ENCODE measurements at regions not wholly inside any gene's neighbourhood (a gene's known extent, or its start where the extent isn't known, plus 50 kb on each side); places are given as distances from the start of the nearest gene placed in this dataset.

- H3K4me3 ChIP-seq (ENCODE audit: low read depth, low read length): no peak overlapping the region
- TF ChIP-seq CTCF (IDR thresholded peaks at IDR 0.05; ENCODE audit: low read depth, low read length): no peak
Measured at GRCh38 chr2:60175290-60175689, 378.2 kb downstream of the BCL11A start.

GRCh38 chr2:60174146-60174545, 379.3 kb downstream of the BCL11A start:
- no peak for TF ChIP-seq CTCF (IDR thresholded peaks at IDR 0.05; ENCODE audit: low read depth, low read length)
- H3K4me3 ChIP-seq (ENCODE audit: low read depth, low read length): no peak overlapping the region

- H3K4me3 ChIP-seq (ENCODE audit: low read depth, low read length): no peak overlapping the region
- no peak for TF ChIP-seq CTCF (IDR thresholded peaks at IDR 0.05; ENCODE audit: low read depth, low read length)
Measured at GRCh38 chr2:60172801-60173200, 380.7 kb downstream of the BCL11A start.

- no peak for TF ChIP-seq CTCF (IDR thresholded peaks at IDR 0.05; ENCODE audit: low read depth, low read length)
- H3K4me3 ChIP-seq (ENCODE audit: low read depth, low read length): no peak overlapping the region
Measured at GRCh38 chr2:60170272-60170671, 383.2 kb downstream of the BCL11A start.

- TF ChIP-seq CTCF (IDR thresholded peaks at IDR 0.05; ENCODE audit: low read depth, low read length): no peak
- H3K4me3 ChIP-seq (ENCODE audit: low read depth, low read length): no peak overlapping the region
Measured at GRCh38 chr2:60168247-60168646, 385.2 kb downstream of the BCL11A start.

- no peak overlapping the region for H3K4me3 ChIP-seq (ENCODE audit: low read depth, low read length)
- TF ChIP-seq CTCF (IDR thresholded peaks at IDR 0.05; ENCODE audit: low read depth, low read length): no peak
Measured at GRCh38 chr2:60167089-60167488, 386.4 kb downstream of the BCL11A start.

- TF ChIP-seq CTCF (IDR thresholded peaks at IDR 0.05; ENCODE audit: low read depth, low read length): no peak
- no peak overlapping the region for H3K4me3 ChIP-seq (ENCODE audit: low read depth, low read length)
Measured at GRCh38 chr2:60163691-60164090, 389.8 kb downstream of the BCL11A start.

Measured in WI38 (cell line).